GM12873 (cell line): ENCODE measurements at regions not wholly inside any gene's neighbourhood (a gene's known extent, or its start where the extent isn't known, plus 50 kb on each side); places are given as distances from the start of the nearest gene placed in this dataset.

Experiments
- CTCF ChIP-seq: IDR thresholded peaks from 2 replicates; pipeline ENCODE4 v1.5.1; 2012; ENCODE audit warnings: low read depth, mild to moderate bottlenecking, moderate library complexity, low read length, control low read depth; ENCODE audit not compliant: insufficient read depth; ENCODE audit errors: missing control alignments

- TF ChIP-seq CTCF = no peak
These were observed 152.1 kb upstream of the THRB start for GRCh38 chr3:24646790-24647189.

- TF ChIP-seq CTCF = no peak
These were observed 153.4 kb upstream of the THRB start for GRCh38 chr3:24648063-24648462.

- no peak for TF ChIP-seq CTCF
These were observed 156.2 kb upstream of the THRB start for GRCh38 chr3:24650839-24651238.

- TF ChIP-seq CTCF = no peak
These were observed 163.3 kb upstream of the THRB start for GRCh38 chr3:24657870-24658510.

GRCh38 chr3:24661175-24661584 lies 166.5 kb upstream of the THRB start:
- no peak for TF ChIP-seq CTCF

- TF ChIP-seq CTCF = no peak
These were observed 168.0 kb upstream of the THRB start for GRCh38 chr3:24662449-24663345.

- no peak for TF ChIP-seq CTCF
These were observed 168.8 kb upstream of the THRB start for GRCh38 chr3:24663406-24663805.
